ENCODE measurements at regions not wholly inside any gene's neighbourhood (a gene's known extent, or its start where the extent isn't known, plus 50 kb on each side); places are given as distances from the start of the nearest gene placed in this dataset.

- no TSS peak for BruUV-seq (replicated peaks)
- Histone ChIP-seq H3K27ac (ENCODE audit: extremely low read length, insufficient read depth, low read length) (no peak overlapping the region), H3K79me2 (ENCODE audit: insufficient read depth, low read length) (no peaks in the 10 kb centered on the region), H4K20me1 (ENCODE audit: insufficient read depth, low read length) (no peaks in the 10 kb centered on the region), H3K4me3 (replicated peaks in 1 of 3; ENCODE audit: insufficient read depth in 1 of 3, low read depth in 2 of 3, low read length in 3 of 3) (no peak overlapping the region), H3K9ac (ENCODE audit: insufficient read depth, low read depth, low read length) (no peak overlapping the region), H3K4me1 (ENCODE audit: insufficient read depth, low read length) (no peaks in the 10 kb centered on the region), H3K4me2 (ENCODE audit: low read depth, low read length) (no peak overlapping the region), H3K27me3 (ENCODE audit: control insufficient read depth in 1 of 2, insufficient read depth in 2 of 2, low read length in 2 of 2) (peaks cover 4 to 39% of the 10 kb centered on the region in 2 experiments; a peak in 2 of 5 replicates), H3K9me3 (ENCODE audit: low read length) (no peaks in the 10 kb centered on the region), H2AFZ (ENCODE audit: low read length) (no peak overlapping the region), H3K36me3 (replicated peaks in 1 of 2; ENCODE audit: control insufficient read depth in 1 of 2, insufficient read depth in 2 of 2, low read length in 2 of 2) (no peaks in the 10 kb centered on the region)
- ATAC-seq: no peak
- CTCF ChIA-PET (ENCODE audit: low intra/inter-chr PET ratio, low total read pairs): no interaction called here
- no peak for FAIRE-seq
- in situ Hi-C loops (cut with HindIII; ENCODE audit: extremely low pct_ligation_motif_present, low pct_unique_long_range_greater_than_20kb) (no loop called here), intact Hi-C loops (cut with micrococcal nuclease; ENCODE audit: unreplicated experiment) (no loop called here)
- POLR2A ChIA-PET: no interaction called here
- no peak for TF ChIP-seq PBX3 (CRISPR knock-in tag; IDR thresholded peaks at IDR 0.05; ENCODE audit: borderline replicate concordance)
- no peak for TF ChIP-seq RFXAP (CRISPR knock-in tag; IDR thresholded peaks at IDR 0.05; ENCODE audit: borderline replicate concordance)
- DNase-seq (ENCODE audit: low spot score): no peak
- 13% methylated on average over 23 of the region's 23 CpGs for WGBS (ENCODE audit: low lambda C conversion rate)
Measured at GRCh38 chr12:34294671-34295365, 272.5 kb downstream of the ALG10 start.

- intact Hi-C loops (cut with micrococcal nuclease; ENCODE audit: unreplicated experiment): no loop called here
- no peak overlapping the region for H3K4me2 ChIP-seq (ENCODE audit: low read depth, low read length)
- no peak overlapping the region for H2AFZ ChIP-seq (ENCODE audit: low read length)
- no peaks in the 10 kb centered on the region for H4K20me1 ChIP-seq (ENCODE audit: insufficient read depth, low read length)
- no peaks in the 10 kb centered on the region for H3K4me1 ChIP-seq (ENCODE audit: insufficient read depth, low read length)
- ChIA-PET CTCF (ENCODE audit: low intra/inter-chr PET ratio, low total read pairs) (no interaction called here), POLR2A (no interaction called here)
- BruUV-seq (replicated peaks): no TSS peak
- FAIRE-seq (no peak), DNase-seq (ENCODE audit: low spot score) (no peak), ATAC-seq (no peak)
- in situ Hi-C loops (cut with HindIII; ENCODE audit: extremely low pct_ligation_motif_present, low pct_unique_long_range_greater_than_20kb): no loop called here
- H3K27ac ChIP-seq (ENCODE audit: extremely low read length, insufficient read depth, low read length): no peak overlapping the region
- no peak overlapping the region for H3K4me3 ChIP-seq (replicated peaks in 1 of 3; ENCODE audit: insufficient read depth in 1 of 3, low read depth in 2 of 3, low read length in 3 of 3)
- no peaks in the 10 kb centered on the region for H3K36me3 ChIP-seq (replicated peaks in 1 of 2; ENCODE audit: control insufficient read depth in 1 of 2, insufficient read depth in 2 of 2, low read length in 2 of 2)
- 14% methylated on average over 30 of the region's 31 CpGs for WGBS (ENCODE audit: low lambda C conversion rate)
- peaks cover 4 to 39% of the 10 kb centered on the region in 2 experiments; a peak in 2 of 5 replicates for H3K27me3 ChIP-seq (ENCODE audit: control insufficient read depth in 1 of 2, insufficient read depth in 2 of 2, low read length in 2 of 2)
- H3K9me3 ChIP-seq (ENCODE audit: low read length): no peaks in the 10 kb centered on the region
- no peak overlapping the region for H3K9ac ChIP-seq (ENCODE audit: insufficient read depth, low read depth, low read length)
- H3K79me2 ChIP-seq (ENCODE audit: insufficient read depth, low read length): no peaks in the 10 kb centered on the region
- TF ChIP-seq BCL6 (CRISPR knock-in tag; IDR thresholded peaks at IDR 0.05) (no peak), MTERF4 (CRISPR knock-in tag; IDR thresholded peaks at IDR 0.05) (no peak), ARNT (IDR thresholded peaks at IDR 0.05) (no peak), CERS6 (CRISPR knock-in tag; IDR thresholded peaks at IDR 0.05) (no peak), PHF21A (CRISPR knock-in tag; IDR thresholded peaks at IDR 0.05) (no peak), ZNF382 (CRISPR knock-in tag; IDR thresholded peaks at IDR 0.05; ENCODE audit: borderline replicate concordance) (no peak), RBM22 (optimal IDR thresholded peaks at IDR 0.05; ENCODE audit: low read length) (no peak)
Measured at GRCh38 chr12:34295366-34296142, 273.3 kb downstream of the ALG10 start.

Data from HepG2 (cell line).